ENCODE measurements at regions not wholly inside any gene's neighbourhood (a gene's known extent, or its start where the extent isn't known, plus 50 kb on each side); places are given as distances from the start of the nearest gene placed in this dataset.

- no peak for ATAC-seq
- no peaks in the 10 kb centered on the region for H3K4me1 Mint-ChIP-seq (ENCODE audit: low read depth)
- DNase-seq: no peak
- no peaks in the 10 kb centered on the region for H3K27me3 Mint-ChIP-seq
- TF ChIP-seq, protein P1, sequence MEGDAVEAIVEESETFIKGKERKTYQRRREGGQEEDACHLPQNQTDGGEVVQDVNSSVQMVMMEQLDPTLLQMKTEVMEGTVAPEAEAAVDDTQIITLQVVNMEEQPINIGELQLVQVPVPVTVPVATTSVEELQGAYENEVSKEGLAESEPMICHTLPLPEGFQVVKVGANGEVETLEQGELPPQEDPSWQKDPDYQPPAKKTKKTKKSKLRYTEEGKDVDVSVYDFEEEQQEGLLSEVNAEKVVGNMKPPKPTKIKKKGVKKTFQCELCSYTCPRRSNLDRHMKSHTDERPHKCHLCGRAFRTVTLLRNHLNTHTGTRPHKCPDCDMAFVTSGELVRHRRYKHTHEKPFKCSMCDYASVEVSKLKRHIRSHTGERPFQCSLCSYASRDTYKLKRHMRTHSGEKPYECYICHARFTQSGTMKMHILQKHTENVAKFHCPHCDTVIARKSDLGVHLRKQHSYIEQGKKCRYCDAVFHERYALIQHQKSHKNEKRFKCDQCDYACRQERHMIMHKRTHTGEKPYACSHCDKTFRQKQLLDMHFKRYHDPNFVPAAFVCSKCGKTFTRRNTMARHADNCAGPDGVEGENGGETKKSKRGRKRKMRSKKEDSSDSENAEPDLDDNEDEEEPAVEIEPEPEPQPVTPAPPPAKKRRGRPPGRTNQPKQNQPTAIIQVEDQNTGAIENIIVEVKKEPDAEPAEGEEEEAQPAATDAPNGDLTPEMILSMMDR (IDR thresholded peaks at IDR 0.05): no peak
- ChIA-PET CTCF (no interaction called here), POLR2A (no interaction called here)
- no peak overlapping the region for H3K27ac Mint-ChIP-seq
- H3K36me3 Mint-ChIP-seq (ENCODE audit: low read depth): no peaks in the 10 kb centered on the region
- intact Hi-C loops (cut with micrococcal nuclease): no loop called here
- H3K9me3 Mint-ChIP-seq: no peaks in the 10 kb centered on the region
- H3K4me3 Mint-ChIP-seq: no peak overlapping the region
Measured at GRCh38 chr10:131419797-131420196, 108.3 kb upstream of the TCERG1L start.

DNA sequence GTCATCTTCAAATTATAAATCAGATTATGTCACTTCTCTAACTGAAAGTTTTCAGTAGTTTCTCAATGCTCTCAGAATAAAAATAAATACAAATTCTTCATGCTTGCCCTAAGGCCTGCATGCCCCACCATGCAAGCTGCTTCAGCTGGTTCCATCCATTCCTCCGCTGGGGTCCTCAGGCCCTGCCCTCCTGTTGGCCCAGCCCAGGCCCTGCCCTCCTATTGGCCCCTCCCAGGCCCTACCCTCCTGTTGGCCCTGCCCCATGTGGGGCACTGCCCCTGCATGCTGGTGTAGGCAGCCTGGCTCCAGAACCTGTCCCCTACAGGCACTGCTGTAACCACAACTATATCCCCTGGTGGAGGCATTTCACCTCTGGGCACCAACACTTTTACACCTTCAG is 109.3 kb upstream of the TCERG1L start:
- H3K4me1 Mint-ChIP-seq (ENCODE audit: low read depth): no peaks in the 10 kb centered on the region
- no peak overlapping the region for H3K27ac Mint-ChIP-seq
- DNase-seq (no peak), ATAC-seq (no peak)
- intact Hi-C loops (cut with micrococcal nuclease): no loop called here
- H3K9me3 Mint-ChIP-seq: no peaks in the 10 kb centered on the region
- H3K4me3 Mint-ChIP-seq: no peak overlapping the region
- TF ChIP-seq, protein P1 (IDR thresholded peaks at IDR 0.05): no peak
- H3K27me3 Mint-ChIP-seq: no peaks in the 10 kb centered on the region
- POLR2A ChIA-PET: no interaction called here
- CTCF ChIA-PET: interaction anchor here (0.9 kb wide), 1 partner anchor 33 kb away, joined by 4 read pairs; no protein-coding TSS in a partner anchor
- no peaks in the 10 kb centered on the region for H3K36me3 Mint-ChIP-seq (ENCODE audit: low read depth)

DNA sequence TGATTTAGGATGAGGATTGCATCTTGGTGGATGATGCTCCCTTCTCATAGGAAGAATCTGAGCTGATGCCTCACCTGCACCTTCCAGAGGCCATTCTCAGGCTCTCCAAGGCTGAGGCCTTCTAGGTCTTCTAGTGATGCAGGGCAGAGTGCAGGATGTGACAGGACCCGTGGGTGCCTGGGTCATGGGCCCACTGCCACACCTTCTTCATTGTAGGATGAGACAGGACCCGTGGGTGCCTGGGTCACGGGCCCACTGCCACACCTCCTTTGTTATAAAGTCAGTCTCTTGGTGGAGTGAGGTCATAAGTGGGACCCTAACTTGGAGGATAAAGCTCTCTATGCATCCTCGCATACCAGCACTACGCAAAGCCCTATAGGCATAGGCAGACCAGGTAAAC is 109.9 kb upstream of the TCERG1L start:
- Mint-ChIP-seq H3K4me3 (no peak overlapping the region), H3K4me1 (ENCODE audit: low read depth) (no peaks in the 10 kb centered on the region), H3K27ac (no peak overlapping the region), H3K36me3 (ENCODE audit: low read depth) (no peaks in the 10 kb centered on the region), H3K9me3 (no peaks in the 10 kb centered on the region), H3K27me3 (no peaks in the 10 kb centered on the region)
- POLR2A ChIA-PET: no interaction called here
- TF ChIP-seq, protein P1 (IDR thresholded peaks at IDR 0.05): no peak
- intact Hi-C loops (cut with micrococcal nuclease): no loop called here
- ATAC-seq (no peak), DNase-seq (no peak)
- CTCF ChIA-PET: no interaction called here

DNA sequence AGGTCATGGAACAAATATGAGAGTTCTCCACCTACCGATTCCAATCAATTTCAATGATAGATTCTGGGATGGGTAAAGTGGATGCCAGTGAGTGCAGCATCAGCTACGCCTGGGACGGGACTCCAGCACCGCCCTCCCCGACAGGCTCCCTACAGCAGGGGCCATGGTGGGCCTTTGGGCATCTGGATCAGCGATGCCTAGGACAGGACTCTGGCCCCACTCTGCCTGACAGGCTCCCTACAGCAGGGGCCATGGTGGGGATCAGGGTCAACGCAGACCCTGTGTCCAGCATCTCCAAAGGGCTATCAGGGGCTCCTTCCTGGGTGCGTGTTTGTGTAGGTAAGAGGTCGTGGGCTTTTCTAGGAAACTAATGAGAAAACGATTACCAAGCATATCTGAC is 111.2 kb upstream of the TCERG1L start:
- H3K4me3 Mint-ChIP-seq: no peak overlapping the region
- POLR2A ChIA-PET: no interaction called here
- no peak for ATAC-seq

DNA sequence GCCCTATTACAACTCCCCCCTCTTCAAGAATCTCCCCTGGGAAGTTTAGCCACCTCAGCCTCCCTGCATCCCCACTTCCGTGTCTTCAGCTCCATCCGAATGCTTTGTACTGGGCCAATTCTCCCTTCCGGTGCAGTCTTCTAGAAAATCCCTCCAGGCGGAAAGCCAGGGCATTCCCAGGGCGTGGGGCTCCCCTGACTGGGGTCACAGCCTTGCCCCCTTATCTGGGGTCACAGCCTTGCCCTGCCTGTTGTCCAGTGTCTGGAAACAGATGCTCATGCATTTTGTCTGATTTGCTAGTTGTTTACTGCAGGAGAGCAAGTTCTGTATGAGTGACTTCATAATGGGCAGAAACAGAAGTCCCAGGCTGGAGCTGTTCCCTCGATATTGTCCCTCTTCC is 112.5 kb upstream of the TCERG1L start:
- H3K27me3 Mint-ChIP-seq: no peaks in the 10 kb centered on the region
- no peaks in the 10 kb centered on the region for H3K36me3 Mint-ChIP-seq (ENCODE audit: low read depth)
- intact Hi-C loops (cut with micrococcal nuclease): no loop called here
- TF ChIP-seq, protein P1 (IDR thresholded peaks at IDR 0.05): no peak
- ATAC-seq (no peak), DNase-seq (no peak)
- H3K4me1 Mint-ChIP-seq (ENCODE audit: low read depth): no peaks in the 10 kb centered on the region
- ChIA-PET POLR2A (no interaction called here), CTCF (no interaction called here)
- H3K27ac Mint-ChIP-seq: no peak overlapping the region
- no peaks in the 10 kb centered on the region for H3K9me3 Mint-ChIP-seq
- H3K4me3 Mint-ChIP-seq: no peak overlapping the region

More for the DNA sequence above, 111.2 kb upstream of the TCERG1L start:
- intact Hi-C loops (cut with micrococcal nuclease): no loop called here
- H3K27ac Mint-ChIP-seq: no peak overlapping the region
- no peaks in the 10 kb centered on the region for H3K9me3 Mint-ChIP-seq
- no peak for DNase-seq
- no peaks in the 10 kb centered on the region for H3K36me3 Mint-ChIP-seq (ENCODE audit: low read depth)
- no peaks in the 10 kb centered on the region for H3K27me3 Mint-ChIP-seq
- H3K4me1 Mint-ChIP-seq (ENCODE audit: low read depth): no peaks in the 10 kb centered on the region
- TF ChIP-seq, protein P1 (IDR thresholded peaks at IDR 0.05): no peak
- CTCF ChIA-PET: no interaction called here
